ENCODE measurements at regions not wholly inside any gene's neighbourhood (a gene's known extent, or its start where the extent isn't known, plus 50 kb on each side); places are given as distances from the start of the nearest gene placed in this dataset.
"Not testable (repeated sequence)": the region's sequence is repeated elsewhere in the genome, so short reads cannot be mapped to it uniquely, and the experiment has no call there.

- TF ChIP-seq POLR2A (IDR thresholded peaks at IDR 0.05; ENCODE audit: low read depth) (no peak), EP300 (IDR thresholded peaks at IDR 0.05) (no peak), POLR2AphosphoS5 (IDR thresholded peaks at IDR 0.05) (no peak)
- TF ChIP-seq, protein P1, sequence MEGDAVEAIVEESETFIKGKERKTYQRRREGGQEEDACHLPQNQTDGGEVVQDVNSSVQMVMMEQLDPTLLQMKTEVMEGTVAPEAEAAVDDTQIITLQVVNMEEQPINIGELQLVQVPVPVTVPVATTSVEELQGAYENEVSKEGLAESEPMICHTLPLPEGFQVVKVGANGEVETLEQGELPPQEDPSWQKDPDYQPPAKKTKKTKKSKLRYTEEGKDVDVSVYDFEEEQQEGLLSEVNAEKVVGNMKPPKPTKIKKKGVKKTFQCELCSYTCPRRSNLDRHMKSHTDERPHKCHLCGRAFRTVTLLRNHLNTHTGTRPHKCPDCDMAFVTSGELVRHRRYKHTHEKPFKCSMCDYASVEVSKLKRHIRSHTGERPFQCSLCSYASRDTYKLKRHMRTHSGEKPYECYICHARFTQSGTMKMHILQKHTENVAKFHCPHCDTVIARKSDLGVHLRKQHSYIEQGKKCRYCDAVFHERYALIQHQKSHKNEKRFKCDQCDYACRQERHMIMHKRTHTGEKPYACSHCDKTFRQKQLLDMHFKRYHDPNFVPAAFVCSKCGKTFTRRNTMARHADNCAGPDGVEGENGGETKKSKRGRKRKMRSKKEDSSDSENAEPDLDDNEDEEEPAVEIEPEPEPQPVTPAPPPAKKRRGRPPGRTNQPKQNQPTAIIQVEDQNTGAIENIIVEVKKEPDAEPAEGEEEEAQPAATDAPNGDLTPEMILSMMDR (IDR thresholded peaks at IDR 0.05) = no peak
- no peak overlapping the region for H3K27ac ChIP-seq (replicated peaks in 1 of 4)
- no peaks in the 10 kb centered on the region for H3K36me3 ChIP-seq
- no peaks in the 10 kb centered on the region for H3K4me1 ChIP-seq
- 42% methylated on average over 1 of the region's 1 CpG for WGBS
- no peak for DNase-seq (ENCODE audit: extremely low spot score)
- intact Hi-C loops (cut with DNase I) = no loop called here
- no peaks in the 10 kb centered on the region for H3K27me3 ChIP-seq
- no peaks in the 10 kb centered on the region for H3K9me3 ChIP-seq
- no peak overlapping the region for H3K4me3 ChIP-seq
These were observed 602.8 kb upstream of the EPHA5 start for GRCh38 chr4:66273110-66273509.

- intact Hi-C loops (cut with DNase I); H3K27me3 ChIP-seq; H3K36me3 ChIP-seq; H3K4me1 ChIP-seq; DNase-seq (ENCODE audit: extremely low spot score); H3K9me3 ChIP-seq; H3K27ac ChIP-seq (replicated peaks in 1 of 4); H3K4me3 ChIP-seq: not testable (repeated sequence)
- 62% methylated on average over 2 of the region's 2 CpGs for WGBS
These were observed 600.1 kb upstream of the EPHA5 start for GRCh38 chr4:66270356-66270755.

- H3K4me1 ChIP-seq; H3K36me3 ChIP-seq; intact Hi-C loops (cut with DNase I); H3K27me3 ChIP-seq; H3K4me3 ChIP-seq; H3K27ac ChIP-seq (replicated peaks in 1 of 4); H3K9me3 ChIP-seq; DNase-seq (ENCODE audit: extremely low spot score): not testable (repeated sequence)
- WGBS = 73% methylated on average over 5 of the region's 5 CpGs
These were observed 596.3 kb upstream of the EPHA5 start for GRCh38 chr4:66266554-66266953.

DNA sequence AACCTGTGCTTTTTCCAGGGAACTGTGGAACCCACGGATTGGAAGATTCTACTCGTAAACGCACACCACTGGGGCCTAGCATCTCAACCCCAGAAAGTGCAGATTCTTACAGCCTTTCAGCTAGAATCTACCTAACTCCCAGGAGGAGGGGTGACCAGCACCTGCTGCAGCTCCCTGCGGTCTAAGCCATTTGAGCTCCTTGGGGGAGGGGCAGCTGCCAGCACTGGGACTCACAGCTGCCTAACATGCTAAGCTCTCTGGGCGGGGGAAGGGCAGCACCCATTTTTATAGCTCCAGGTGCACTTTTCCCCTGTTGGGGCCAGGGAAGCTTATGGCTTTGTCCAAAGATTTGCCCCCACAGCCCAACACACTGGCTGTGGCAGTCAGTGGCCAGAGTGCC lies 595.7 kb upstream of the EPHA5 start:
- WGBS = 100% methylated on average over 3 of the region's 5 CpGs
- DNase-seq (ENCODE audit: extremely low spot score) = no peak
- Histone ChIP-seq H3K27me3 (no peaks in the 10 kb centered on the region), H3K27ac (replicated peaks in 1 of 4) (no peak overlapping the region), H3K9me3 (no peaks in the 10 kb centered on the region), H3K36me3 (no peaks in the 10 kb centered on the region), H3K4me1 (no peaks in the 10 kb centered on the region), H3K4me3 (no peak overlapping the region)
- intact Hi-C loops (cut with DNase I) = no loop called here
- no peak for TF ChIP-seq POLR2AphosphoS5 (IDR thresholded peaks at IDR 0.05)
- no peak for TF ChIP-seq EP300 (IDR thresholded peaks at IDR 0.05)
- TF ChIP-seq, protein P1 (IDR thresholded peaks at IDR 0.05) = no peak
- TF ChIP-seq POLR2A (IDR thresholded peaks at IDR 0.05; ENCODE audit: low read depth) = no peak

DNA sequence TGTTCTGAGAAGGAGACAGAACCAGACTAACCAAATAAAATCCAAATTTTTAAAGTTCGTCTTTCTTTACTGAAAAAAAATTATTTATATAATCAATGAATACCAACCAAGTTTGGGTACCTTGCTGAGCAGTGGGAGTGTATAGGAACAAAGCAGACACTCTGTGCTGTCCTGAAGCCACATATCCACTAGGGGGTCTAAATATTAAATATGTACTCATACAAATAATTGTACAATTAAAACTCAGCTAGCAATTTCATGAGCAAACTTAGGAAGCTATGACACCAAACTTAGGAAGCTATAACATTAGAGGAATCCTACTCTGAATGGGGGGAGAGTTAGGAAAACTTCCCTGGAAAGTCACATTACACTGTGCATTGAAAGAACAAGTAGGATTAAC lies 582.0 kb upstream of the EPHA5 start:
- no peak for DNase-seq (ENCODE audit: extremely low spot score)
- Histone ChIP-seq H3K4me3 (no peak overlapping the region), H3K36me3 (no peaks in the 10 kb centered on the region), H3K9me3 (no peaks in the 10 kb centered on the region), H3K27ac (replicated peaks in 1 of 4) (no peak overlapping the region), H3K27me3 (no peaks in the 10 kb centered on the region), H3K4me1 (no peaks in the 10 kb centered on the region)
- TF ChIP-seq POLR2A (IDR thresholded peaks at IDR 0.05; ENCODE audit: low read depth) (no peak), POLR2AphosphoS5 (IDR thresholded peaks at IDR 0.05) (no peak), EP300 (IDR thresholded peaks at IDR 0.05) (no peak)
- TF ChIP-seq, protein P1 (IDR thresholded peaks at IDR 0.05) = no peak
- 82% methylated on average over 1 of the region's 1 CpG for WGBS
- intact Hi-C loops (cut with DNase I) = no loop called here

DNA sequence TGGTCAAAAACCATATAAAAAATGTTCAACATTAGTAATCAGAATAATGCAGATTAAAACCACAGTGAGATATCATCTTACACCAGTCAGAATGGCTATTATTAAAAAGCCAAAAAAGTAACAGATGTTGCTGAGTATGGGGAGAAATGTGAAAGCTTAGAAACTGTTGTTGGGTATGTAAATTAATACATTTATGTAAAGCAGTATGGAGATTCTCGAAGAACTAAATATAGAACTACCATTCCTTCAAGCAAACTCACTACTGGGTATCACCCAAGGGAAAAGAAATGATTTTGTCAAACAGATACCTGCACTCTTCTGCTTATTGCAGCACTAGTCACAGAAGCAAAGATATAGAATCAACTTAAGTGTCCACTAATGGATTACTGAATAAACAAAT lies 576.4 kb upstream of the EPHA5 start:
- intact Hi-C loops (cut with DNase I) = no loop called here
- DNase-seq (ENCODE audit: extremely low spot score) = no peak
- H3K4me1 ChIP-seq = no peaks in the 10 kb centered on the region
- no peaks in the 10 kb centered on the region for H3K9me3 ChIP-seq
- TF ChIP-seq, protein P1 (IDR thresholded peaks at IDR 0.05) = no peak
- TF ChIP-seq POLR2AphosphoS5 (IDR thresholded peaks at IDR 0.05) = no peak
- no peak for TF ChIP-seq POLR2A (IDR thresholded peaks at IDR 0.05; ENCODE audit: low read depth)
- no peak for TF ChIP-seq EP300 (IDR thresholded peaks at IDR 0.05)
- no peaks in the 10 kb centered on the region for H3K27me3 ChIP-seq
- no peak overlapping the region for H3K4me3 ChIP-seq
- H3K36me3 ChIP-seq = no peaks in the 10 kb centered on the region
- H3K27ac ChIP-seq (replicated peaks in 1 of 4) = no peak overlapping the region
- 0% methylated on average over 1 of the region's 1 CpG for WGBS

Measured in esophagus muscularis mucosa (tissue), 4 donors.